HG03097 (cell line): ENCODE measurements at regions not wholly inside any gene's neighbourhood (a gene's known extent, or its start where the extent isn't known, plus 50 kb on each side); places are given as distances from the start of the nearest gene placed in this dataset.

ENCODE experiments used
- ATAC-seq: cut with Tn5 transposase; IDR thresholded peaks from one replicate; pipeline ENCODE4 v1.9.1; 2021; ENCODE audit not compliant: unreplicated experiment, low FRiP score

DNA sequence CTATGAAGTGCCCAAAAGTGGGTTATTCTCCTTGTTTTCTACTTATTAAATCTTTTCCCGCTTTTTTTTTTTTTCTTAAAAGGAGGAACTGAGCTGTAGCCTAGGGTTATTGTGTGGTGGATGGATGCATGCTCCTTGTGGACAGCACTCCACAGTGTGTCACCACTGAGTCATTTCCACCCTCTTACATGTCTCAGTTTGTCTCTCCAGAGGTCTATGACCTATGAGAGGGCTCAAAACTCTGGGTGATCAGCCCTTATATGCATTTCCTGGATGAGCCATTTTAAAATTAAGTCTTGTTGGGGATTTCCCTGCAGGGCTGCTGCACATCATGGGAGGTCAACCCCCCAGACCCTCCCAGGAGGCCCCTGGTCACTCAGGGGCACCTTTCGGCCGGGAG lies 102.2 kb upstream of the MOCS2 start:
- ATAC-seq = no peak

DNA sequence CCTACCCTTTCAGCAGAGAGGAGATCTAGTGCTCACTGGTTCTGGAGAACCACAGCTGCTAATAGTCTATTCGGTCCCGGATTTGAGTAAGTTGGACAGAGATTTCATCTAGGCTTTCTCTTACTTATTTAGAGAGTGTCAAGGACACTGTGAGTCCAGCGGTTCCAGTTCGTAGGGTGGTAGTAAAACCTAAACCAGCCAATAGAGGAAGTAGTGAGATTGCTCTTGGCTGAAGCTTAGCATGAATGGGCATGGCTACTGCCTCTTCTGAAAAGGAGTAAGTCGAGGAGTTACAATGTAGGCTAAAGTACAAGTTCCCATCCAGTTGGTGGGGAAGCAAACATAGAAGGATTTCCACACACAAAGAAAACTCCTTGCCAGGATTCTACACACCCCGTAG lies 109.6 kb upstream of the MOCS2 start:
- no peak for ATAC-seq

GRCh38 chr5:53219610-53220009 lies 110.1 kb upstream of the MOCS2 start:
- no peak for ATAC-seq

- ATAC-seq = no peak
Observed at GRCh38 chr5:53233645-53234405, 124.3 kb upstream of the MOCS2 start.

DNA sequence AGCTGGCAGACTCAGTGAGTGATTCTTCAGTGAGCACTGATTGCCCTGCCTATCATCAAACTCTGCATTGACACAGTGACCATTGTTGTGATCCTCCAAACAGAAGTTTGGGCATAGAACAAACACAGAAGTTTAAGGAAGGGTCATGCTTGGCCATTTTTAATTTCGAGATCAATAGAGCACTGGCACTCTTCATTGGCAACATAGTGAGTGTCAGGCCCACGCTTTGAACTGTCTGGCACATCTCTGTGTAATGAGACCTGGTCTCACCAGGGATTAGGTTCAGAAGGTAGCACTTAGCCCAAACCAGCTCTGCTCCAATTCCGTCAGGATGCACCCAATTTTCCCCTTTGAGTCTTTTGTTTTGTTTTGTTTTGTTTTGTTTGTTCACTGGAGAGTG lies 127.1 kb upstream of the MOCS2 start:
- no peak for ATAC-seq

DNA sequence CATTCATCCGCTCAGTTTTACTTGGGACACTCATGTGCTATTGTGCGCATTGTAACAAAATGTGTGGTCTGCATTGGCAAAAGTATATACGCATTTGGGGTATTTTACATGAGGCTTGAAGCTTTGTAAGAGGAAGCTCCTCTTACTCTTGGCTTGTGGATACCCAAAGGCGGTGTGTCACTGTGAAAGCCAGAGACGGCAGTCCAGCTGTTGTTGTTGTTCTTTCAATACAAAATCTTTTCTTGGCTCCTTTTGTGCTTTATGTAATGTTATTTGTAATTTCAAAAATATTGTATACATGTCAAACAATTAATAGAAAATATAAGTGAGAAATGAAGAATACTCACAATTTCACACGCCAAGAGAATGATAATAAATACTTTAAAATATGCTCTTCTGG lies 128.3 kb upstream of the MOCS2 start:
- ATAC-seq = no peak

DNA sequence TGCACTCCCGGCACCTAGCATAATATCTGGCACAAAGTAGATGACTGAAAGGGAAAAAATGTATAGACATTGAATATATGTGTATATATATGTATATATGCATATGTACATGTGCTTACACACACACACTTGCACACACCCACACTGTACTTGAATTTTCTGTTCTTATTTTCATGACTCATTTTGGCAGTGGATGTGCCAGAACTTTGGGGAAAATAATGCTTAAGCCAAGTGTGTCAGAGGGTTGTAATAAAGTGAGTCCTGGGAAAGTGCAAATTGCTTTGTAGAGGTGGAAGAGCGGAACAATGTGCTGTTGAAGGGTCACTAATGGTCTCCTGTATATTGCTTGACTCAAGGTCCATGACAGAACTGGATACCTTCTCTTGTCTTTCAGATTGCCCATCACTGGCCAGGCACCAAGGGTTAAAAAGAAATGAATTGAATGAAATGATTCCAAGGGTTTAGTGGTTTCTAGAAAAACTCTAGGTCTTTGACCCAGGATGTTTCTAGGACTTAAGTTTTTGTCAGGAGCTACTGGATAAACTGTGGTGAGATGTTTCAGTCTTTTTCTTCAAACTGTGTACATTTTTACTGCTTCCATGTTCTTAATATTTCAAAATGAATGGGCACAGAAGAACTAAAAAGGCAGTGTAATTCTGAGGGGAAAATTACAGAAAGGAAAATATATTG lies 129.9 kb upstream of the MOCS2 start:
- ATAC-seq = no peak

DNA sequence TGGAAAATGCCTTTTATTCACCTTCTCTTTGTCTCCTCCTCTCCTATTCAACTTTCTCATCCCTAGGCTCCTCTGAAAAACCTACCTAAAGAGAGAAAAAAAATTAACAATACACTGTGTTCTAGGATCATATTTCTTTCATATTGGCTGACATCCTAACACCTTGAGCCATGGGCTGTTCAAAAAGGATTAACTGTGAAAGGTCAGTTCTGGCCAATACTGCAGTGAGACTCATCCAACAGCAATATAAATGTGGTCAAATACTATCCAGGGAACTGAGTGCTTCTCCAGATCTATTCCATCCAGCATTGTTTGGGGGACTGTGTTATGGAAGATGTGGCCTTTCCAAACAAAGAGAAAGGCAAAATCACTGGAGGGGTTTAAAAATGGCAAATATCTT lies 131.1 kb upstream of the MOCS2 start:
- ATAC-seq = no peak

DNA sequence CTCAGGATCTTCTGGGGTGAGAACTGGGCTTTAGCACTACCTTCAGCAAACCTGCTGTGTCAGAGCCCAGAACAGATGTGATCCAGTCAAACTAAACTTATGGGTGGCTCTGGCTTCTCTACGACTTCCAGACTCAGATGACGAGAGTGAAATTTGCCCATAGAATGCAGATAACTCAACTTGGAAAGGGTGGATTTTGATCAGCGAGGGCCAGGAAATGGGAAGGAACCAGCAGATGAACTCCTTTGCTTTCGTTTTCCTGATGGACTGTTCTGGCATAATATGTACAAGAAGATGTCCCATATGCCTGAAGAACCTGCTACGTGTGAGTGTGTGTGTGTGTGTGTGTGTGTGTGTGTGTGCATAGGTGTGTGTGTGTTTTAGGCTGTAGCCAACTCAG lies 132.0 kb upstream of the MOCS2 start:
- no peak for ATAC-seq

GRCh38 chr5:53243403-53243802 lies 133.8 kb upstream of the MOCS2 start:
- no peak for ATAC-seq

GRCh38 chr5:53246042-53246836 lies 136.7 kb upstream of the MOCS2 start:
- ATAC-seq = no peak

GRCh38 chr5:53249529-53250200 lies 140.1 kb upstream of the MOCS2 start:
- no peak for ATAC-seq

DNA sequence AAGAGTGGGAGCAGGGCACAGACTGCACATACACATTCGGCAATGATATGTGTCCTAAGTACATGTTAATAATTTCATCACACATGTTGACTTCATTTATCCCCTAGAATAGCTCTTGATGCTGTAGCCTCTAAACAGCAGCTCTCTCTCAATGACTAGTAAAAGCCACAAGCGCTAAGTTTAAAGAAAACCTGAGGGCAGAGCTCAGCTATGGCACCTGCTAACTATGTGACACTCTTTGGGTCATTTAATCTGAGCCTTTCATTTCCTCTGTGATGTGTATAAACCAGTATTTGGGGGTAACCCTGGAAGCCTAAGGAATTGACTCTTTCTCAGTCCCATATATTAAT lies 140.6 kb upstream of the MOCS2 start:
- ATAC-seq = no peak

GRCh38 chr5:53253421-53253871 lies 143.9 kb upstream of the MOCS2 start:
- ATAC-seq = no peak

DNA sequence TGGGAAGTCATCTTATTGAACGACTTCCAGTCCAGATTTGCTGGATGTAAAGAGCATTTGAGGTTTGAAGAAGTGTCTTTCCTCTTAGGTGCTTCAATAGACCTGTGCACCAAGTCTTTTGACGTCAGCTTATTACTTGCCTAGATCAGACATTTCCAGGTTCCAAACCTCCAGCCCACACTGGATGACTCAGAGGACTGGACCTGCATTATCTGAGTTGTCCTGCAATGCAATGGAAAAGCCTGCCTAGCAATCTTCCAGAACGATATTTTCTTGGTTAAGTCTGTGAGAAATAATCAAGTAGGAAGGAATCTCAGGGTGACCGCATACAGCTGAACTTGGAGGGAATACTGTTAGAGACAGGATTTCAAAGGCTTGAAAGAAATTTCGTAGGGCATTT lies 147.2 kb upstream of the MOCS2 start:
- ATAC-seq = no peak

GRCh38 chr5:53257806-53258373 lies 148.3 kb upstream of the MOCS2 start:
- no peak for ATAC-seq

DNA sequence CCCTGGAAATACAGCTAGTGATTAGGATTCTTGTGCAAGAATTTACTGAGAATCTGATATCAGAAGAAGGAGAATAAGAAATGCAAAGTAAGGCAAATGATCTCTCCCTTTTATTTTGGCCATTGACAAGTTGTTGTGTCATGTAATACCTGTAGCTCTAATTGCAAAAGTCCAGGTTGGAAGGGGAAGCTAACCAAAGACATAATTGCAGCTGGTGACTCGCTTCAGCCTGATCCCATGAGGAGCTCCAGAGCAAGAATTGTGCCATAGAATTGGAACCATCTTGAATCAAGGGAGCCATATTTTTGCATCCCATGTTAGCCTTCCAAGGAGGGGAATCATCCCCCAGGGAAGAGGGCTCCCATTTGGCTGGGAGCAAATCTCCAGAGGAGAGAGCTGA lies 149.6 kb upstream of the MOCS2 start:
- ATAC-seq = no peak

DNA sequence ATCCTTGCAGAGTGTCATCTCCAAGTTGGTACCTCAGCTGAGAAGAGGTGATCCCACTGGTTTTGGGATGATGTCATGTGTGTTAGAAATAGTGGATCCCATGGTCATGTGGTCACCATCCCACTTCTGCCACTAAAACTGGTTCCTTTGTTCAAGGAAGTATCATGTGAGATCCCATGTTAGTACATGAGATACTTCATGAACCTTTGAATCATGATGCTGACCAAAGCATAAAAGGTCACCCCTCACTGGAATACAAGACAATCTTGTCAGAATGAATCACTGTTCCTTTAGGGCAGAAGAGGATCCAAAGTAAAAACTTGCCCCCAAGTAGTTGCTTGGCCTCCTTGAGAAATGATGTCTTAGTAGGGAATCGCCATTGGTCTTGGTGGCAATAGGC lies 150.9 kb upstream of the MOCS2 start:
- ATAC-seq = no peak

- no peak for ATAC-seq
Observed at GRCh38 chr5:53261245-53261644, 151.7 kb upstream of the MOCS2 start.

DNA sequence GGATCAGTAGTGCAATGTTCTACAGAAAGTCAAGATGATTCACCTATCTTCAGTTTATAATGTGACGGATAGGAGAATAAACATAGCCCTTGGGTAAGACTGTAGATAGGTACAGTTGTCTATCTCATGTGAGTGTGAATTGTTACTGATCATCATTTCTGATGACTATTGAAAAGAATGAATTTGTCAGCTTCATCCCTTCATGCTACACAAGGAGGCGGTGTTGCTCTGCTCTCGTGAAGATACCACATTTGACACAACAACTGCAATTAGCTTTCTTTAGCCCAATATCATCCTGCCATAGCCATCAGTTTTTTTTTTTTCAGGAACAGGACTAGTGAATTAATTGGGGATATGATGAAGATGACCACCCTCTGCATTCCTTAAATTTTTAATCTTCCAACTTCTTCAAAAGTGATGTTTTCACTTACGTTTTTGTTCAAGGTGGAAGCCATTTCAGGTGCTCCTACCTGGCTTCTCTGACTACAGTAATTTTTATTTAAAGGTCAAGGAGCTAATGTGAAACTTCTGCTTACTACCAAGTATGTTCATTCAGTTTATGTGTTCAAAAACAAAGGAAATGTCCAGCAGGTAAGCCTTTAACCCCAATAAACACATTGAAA lies 152.9 kb upstream of the MOCS2 start:
- no peak for ATAC-seq
